HEK293 (cell line): ENCODE measurements at regions not wholly inside any gene's neighbourhood (a gene's known extent, or its start where the extent isn't known, plus 50 kb on each side); places are given as distances from the start of the nearest gene placed in this dataset.

Experiments
- CTCF ChIA-PET: fragments of 350-600 bp; formaldehyde crosslinking; extraction: SDS; loops from one replicate; lab custom pipeline; 2021; ENCODE audit warnings: antibody characterized with exemption; lab: Yijun Ruan, JAX
- POLR2A ChIA-PET: fragments of 300-600 bp; formaldehyde crosslinking; extraction: SDS; loops from one replicate; lab custom pipeline; 2020; ENCODE audit warnings: antibody characterized with exemption, inconsistent platforms; lab: Yijun Ruan, JAX
- H3K27ac ChIP-seq: fragments of 200-500 bp; sonication (Bioruptor generic); 2 replicates; pipeline ENCODE4 v1.5.1; 2014; ENCODE audit warnings: low read depth, low read length, control low read depth, inconsistent platforms; ENCODE audit errors: extremely low read depth
- H3K36me3 ChIP-seq, 2 experiments: fragments of 200-500 bp in 1 of 2; sonication (Bioruptor generic) in 1 of 2; 1 replicate in 1 of 2; 2 replicates in 1 of 2; pipeline ENCODE4 v1.5.1; 2014 to 2017; ENCODE audit warnings: inconsistent platforms in 2 of 2, low read length in 2 of 2; ENCODE audit not compliant: control insufficient read depth in 2 of 2, insufficient read depth in 1 of 2
- H3K4me1 ChIP-seq: fragments of 200-500 bp; sonication (Bioruptor generic); 2 replicates; pipeline ENCODE4 v1.5.1; 2014; ENCODE audit warnings: mild to moderate bottlenecking, low read length, inconsistent platforms; ENCODE audit not compliant: control insufficient read depth, insufficient read depth
- H3K4me3 ChIP-seq: 2 replicates; pipeline ENCODE4 v1.5.1; 2011; ENCODE audit warnings: low read depth, mild to moderate bottlenecking, control low read depth, low read length, moderate library complexity
- H3K9me3 ChIP-seq: fragments of 200-500 bp; sonication (Bioruptor generic); 2 replicates; pipeline ENCODE4 v1.5.1; 2014; ENCODE audit warnings: low read depth, low read length, inconsistent platforms; ENCODE audit not compliant: control insufficient read depth, insufficient read depth
- GLIS1 ChIP-seq: fragments of 450-650 bp; formaldehyde crosslinking; IDR thresholded peaks from 2 replicates; pipeline ENCODE4 v1.5.1; 2016; ENCODE audit warnings: missing biosample characterization, missing genetic modification characterization
- PRDM1 ChIP-seq: fragments of 450-650 bp; formaldehyde crosslinking; IDR thresholded peaks from 2 replicates; pipeline ENCODE4; 2016; ENCODE audit warnings: missing biosample characterization, missing genetic modification characterization
- SCRT2 ChIP-seq: fragments of 450-650 bp; formaldehyde crosslinking; IDR thresholded peaks from 2 replicates; pipeline ENCODE4 v1.5.1; 2016; ENCODE audit warnings: missing biosample characterization, missing genetic modification characterization
- YY2 ChIP-seq: fragments of 450-650 bp; formaldehyde crosslinking; IDR thresholded peaks from 2 replicates; pipeline ENCODE4 v1.5.1; 2016; ENCODE audit warnings: missing biosample characterization, missing genetic modification characterization
- ZNF2 ChIP-seq: fragments of 450-650 bp; formaldehyde crosslinking; IDR thresholded peaks from 2 replicates; pipeline ENCODE4 v1.5.1; 2016; ENCODE audit warnings: missing biosample characterization, missing genetic modification characterization
- ZNF266 ChIP-seq: fragments of 450-650 bp; formaldehyde crosslinking; IDR thresholded peaks from 2 replicates; pipeline ENCODE4 v1.5.1; 2016; ENCODE audit warnings: missing biosample characterization, missing genetic modification characterization, low read depth
- ZNF324 ChIP-seq: fragments of 450-650 bp; formaldehyde crosslinking; IDR thresholded peaks from 2 replicates; pipeline ENCODE4 v1.5.1; 2016; ENCODE audit warnings: missing biosample characterization, missing genetic modification characterization
- ZNF423 ChIP-seq: fragments of 450-650 bp; formaldehyde crosslinking; IDR thresholded peaks from 2 replicates; pipeline ENCODE4 v1.5.1; 2016; ENCODE audit warnings: missing biosample characterization, missing genetic modification characterization
- ZNF510 ChIP-seq: fragments of 450-650 bp; formaldehyde crosslinking; IDR thresholded peaks from 2 replicates; pipeline ENCODE4 v1.5.1; 2018; ENCODE audit warnings: mild to moderate bottlenecking, missing genetic modification characterization, missing biosample characterization; ENCODE audit not compliant: insufficient replicate concordance
- ZNF785 ChIP-seq: fragments of 450-650 bp; formaldehyde crosslinking; IDR thresholded peaks from 2 replicates; pipeline ENCODE4 v1.5.1; 2016; ENCODE audit warnings: missing biosample characterization, missing genetic modification characterization
- TF ChIP-seq, protein P1 (sequence below): fragments of 450-650 bp; formaldehyde crosslinking; IDR thresholded peaks from 2 replicates; pipeline ENCODE4 v1.5.1; 2016; ENCODE audit warnings: missing biosample characterization, missing genetic modification characterization, borderline replicate concordance
- TF ChIP-seq, protein P2 (sequence below): fragments of 450-650 bp; formaldehyde crosslinking; IDR thresholded peaks from 2 replicates; pipeline ENCODE4 v1.5.1; 2016; ENCODE audit warnings: missing biosample characterization, missing genetic modification characterization
- TF ChIP-seq, protein P3 (sequence below): fragments of 450-650 bp; formaldehyde crosslinking; IDR thresholded peaks from 2 replicates; pipeline ENCODE4 v1.5.1; 2016; ENCODE audit warnings: missing biosample characterization, missing genetic modification characterization, borderline replicate concordance
- TF ChIP-seq, protein P4 (sequence below): fragments of 450-650 bp; formaldehyde crosslinking; IDR thresholded peaks from 2 replicates; pipeline ENCODE4 v1.5.1; 2016; ENCODE audit warnings: missing biosample characterization, missing genetic modification characterization
- TF ChIP-seq, protein P5 (sequence below): fragments of 450-650 bp; formaldehyde crosslinking; IDR thresholded peaks from 2 replicates; pipeline ENCODE4 v1.5.1; 2016; ENCODE audit warnings: missing biosample characterization, missing genetic modification characterization
- TF ChIP-seq, protein P6 (sequence below): fragments of 450-650 bp; formaldehyde crosslinking; IDR thresholded peaks from 2 replicates; pipeline ENCODE4 v1.5.1; 2016; ENCODE audit warnings: missing biosample characterization, missing genetic modification characterization, borderline replicate concordance
- TF ChIP-seq, protein P7 (sequence below): fragments of 450-650 bp; formaldehyde crosslinking; IDR thresholded peaks from 2 replicates; pipeline ENCODE4 v1.5.1; 2016; ENCODE audit warnings: missing biosample characterization, missing genetic modification characterization

DNA sequence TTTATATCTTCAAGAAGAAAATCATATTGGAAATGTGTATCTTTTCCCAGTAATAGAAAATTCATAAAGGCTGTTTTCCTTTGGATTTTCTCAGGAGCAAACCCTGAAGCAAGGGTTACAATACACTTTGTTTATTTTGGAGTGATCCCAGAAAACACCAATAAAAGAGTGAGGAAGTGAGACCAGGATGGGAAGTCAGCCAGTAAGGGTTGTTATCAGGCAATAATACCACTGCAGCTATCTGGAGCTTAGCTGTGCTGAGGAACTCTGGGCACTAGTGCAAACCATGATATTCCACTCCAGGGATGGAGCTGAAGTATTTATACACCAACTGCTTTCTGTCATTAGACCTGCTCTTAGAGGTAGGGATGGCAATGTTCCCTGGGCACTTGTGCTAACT is 1002.3 kb downstream of the FLRT2 start (continued):
- TF ChIP-seq, protein P1, sequence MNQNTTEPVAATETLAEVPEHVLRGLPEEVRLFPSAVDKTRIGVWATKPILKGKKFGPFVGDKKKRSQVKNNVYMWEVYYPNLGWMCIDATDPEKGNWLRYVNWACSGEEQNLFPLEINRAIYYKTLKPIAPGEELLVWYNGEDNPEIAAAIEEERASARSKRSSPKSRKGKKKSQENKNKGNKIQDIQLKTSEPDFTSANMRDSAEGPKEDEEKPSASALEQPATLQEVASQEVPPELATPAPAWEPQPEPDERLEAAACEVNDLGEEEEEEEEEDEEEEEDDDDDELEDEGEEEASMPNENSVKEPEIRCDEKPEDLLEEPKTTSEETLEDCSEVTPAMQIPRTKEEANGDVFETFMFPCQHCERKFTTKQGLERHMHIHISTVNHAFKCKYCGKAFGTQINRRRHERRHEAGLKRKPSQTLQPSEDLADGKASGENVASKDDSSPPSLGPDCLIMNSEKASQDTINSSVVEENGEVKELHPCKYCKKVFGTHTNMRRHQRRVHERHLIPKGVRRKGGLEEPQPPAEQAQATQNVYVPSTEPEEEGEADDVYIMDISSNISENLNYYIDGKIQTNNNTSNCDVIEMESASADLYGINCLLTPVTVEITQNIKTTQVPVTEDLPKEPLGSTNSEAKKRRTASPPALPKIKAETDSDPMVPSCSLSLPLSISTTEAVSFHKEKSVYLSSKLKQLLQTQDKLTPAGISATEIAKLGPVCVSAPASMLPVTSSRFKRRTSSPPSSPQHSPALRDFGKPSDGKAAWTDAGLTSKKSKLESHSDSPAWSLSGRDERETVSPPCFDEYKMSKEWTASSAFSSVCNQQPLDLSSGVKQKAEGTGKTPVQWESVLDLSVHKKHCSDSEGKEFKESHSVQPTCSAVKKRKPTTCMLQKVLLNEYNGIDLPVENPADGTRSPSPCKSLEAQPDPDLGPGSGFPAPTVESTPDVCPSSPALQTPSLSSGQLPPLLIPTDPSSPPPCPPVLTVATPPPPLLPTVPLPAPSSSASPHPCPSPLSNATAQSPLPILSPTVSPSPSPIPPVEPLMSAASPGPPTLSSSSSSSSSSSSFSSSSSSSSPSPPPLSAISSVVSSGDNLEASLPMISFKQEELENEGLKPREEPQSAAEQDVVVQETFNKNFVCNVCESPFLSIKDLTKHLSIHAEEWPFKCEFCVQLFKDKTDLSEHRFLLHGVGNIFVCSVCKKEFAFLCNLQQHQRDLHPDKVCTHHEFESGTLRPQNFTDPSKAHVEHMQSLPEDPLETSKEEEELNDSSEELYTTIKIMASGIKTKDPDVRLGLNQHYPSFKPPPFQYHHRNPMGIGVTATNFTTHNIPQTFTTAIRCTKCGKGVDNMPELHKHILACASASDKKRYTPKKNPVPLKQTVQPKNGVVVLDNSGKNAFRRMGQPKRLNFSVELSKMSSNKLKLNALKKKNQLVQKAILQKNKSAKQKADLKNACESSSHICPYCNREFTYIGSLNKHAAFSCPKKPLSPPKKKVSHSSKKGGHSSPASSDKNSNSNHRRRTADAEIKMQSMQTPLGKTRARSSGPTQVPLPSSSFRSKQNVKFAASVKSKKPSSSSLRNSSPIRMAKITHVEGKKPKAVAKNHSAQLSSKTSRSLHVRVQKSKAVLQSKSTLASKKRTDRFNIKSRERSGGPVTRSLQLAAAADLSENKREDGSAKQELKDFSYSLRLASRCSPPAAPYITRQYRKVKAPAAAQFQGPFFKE (tag by site-specific recombination), result no peak
- TF ChIP-seq SCRT2 (tag by site-specific recombination) (no peak), ZNF2 (tag by site-specific recombination) (no peak), GLIS1 (tag by site-specific recombination) (no peak), ZNF423 (tag by site-specific recombination) (no peak), ZNF510 (no peak), ZNF785 (no peak)
- TF ChIP-seq, protein P2, sequence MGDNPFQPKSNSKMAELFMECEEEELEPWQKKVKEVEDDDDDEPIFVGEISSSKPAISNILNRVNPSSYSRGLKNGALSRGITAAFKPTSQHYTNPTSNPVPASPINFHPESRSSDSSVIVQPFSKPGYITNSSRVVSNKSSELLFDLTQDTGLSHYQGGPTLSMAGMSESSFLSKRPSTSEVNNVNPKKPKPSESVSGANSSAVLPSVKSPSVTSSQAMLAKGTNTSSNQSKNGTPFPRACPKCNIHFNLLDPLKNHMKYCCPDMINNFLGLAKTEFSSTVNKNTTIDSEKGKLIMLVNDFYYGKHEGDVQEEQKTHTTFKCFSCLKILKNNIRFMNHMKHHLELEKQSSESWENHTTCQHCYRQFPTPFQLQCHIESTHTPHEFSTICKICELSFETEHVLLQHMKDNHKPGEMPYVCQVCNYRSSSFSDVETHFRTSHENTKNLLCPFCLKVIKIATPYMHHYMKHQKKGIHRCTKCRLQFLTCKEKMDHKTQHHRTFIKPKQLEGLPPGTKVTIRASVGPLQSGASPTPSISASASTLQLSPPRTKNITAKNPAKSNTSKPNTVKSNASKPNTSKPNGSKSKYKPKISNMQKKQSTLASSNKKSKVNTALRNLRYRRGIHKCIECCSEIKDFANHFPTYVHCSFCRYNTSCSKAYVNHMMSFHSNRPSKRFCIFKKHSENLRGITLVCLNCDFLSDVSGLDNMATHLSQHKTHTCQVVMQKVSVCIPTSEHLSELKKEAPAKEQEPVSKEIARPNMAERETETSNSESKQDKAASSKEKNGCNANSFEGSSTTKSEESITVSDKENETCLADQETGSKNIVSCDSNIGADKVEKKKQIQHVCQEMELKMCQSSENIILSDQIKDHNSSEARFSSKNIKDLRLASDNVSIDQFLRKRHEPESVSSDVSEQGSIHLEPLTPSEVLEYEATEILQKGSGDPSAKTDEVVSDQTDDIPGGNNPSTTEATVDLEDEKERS (tag by site-specific recombination), result no peak
- TF ChIP-seq, protein P3, sequence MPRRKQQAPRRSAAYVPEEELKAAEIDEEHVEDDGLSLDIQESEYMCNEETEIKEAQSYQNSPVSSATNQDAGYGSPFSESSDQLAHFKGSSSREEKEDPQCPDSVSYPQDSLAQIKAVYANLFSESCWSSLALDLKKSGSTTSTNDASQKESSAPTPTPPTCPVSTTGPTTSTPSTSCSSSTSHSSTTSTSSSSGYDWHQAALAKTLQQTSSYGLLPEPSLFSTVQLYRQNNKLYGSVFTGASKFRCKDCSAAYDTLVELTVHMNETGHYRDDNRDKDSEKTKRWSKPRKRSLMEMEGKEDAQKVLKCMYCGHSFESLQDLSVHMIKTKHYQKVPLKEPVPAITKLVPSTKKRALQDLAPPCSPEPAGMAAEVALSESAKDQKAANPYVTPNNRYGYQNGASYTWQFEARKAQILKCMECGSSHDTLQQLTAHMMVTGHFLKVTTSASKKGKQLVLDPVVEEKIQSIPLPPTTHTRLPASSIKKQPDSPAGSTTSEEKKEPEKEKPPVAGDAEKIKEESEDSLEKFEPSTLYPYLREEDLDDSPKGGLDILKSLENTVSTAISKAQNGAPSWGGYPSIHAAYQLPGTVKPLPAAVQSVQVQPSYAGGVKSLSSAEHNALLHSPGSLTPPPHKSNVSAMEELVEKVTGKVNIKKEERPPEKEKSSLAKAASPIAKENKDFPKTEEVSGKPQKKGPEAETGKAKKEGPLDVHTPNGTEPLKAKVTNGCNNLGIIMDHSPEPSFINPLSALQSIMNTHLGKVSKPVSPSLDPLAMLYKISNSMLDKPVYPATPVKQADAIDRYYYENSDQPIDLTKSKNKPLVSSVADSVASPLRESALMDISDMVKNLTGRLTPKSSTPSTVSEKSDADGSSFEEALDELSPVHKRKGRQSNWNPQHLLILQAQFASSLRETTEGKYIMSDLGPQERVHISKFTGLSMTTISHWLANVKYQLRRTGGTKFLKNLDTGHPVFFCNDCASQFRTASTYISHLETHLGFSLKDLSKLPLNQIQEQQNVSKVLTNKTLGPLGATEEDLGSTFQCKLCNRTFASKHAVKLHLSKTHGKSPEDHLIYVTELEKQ (tag by site-specific recombination), result no peak
- TF ChIP-seq, protein P4, sequence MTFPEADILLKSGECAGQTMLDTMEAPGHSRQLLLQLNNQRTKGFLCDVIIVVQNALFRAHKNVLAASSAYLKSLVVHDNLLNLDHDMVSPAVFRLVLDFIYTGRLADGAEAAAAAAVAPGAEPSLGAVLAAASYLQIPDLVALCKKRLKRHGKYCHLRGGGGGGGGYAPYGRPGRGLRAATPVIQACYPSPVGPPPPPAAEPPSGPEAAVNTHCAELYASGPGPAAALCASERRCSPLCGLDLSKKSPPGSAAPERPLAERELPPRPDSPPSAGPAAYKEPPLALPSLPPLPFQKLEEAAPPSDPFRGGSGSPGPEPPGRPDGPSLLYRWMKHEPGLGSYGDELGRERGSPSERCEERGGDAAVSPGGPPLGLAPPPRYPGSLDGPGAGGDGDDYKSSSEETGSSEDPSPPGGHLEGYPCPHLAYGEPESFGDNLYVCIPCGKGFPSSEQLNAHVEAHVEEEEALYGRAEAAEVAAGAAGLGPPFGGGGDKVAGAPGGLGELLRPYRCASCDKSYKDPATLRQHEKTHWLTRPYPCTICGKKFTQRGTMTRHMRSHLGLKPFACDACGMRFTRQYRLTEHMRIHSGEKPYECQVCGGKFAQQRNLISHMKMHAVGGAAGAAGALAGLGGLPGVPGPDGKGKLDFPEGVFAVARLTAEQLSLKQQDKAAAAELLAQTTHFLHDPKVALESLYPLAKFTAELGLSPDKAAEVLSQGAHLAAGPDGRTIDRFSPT, result no peak

DNA sequence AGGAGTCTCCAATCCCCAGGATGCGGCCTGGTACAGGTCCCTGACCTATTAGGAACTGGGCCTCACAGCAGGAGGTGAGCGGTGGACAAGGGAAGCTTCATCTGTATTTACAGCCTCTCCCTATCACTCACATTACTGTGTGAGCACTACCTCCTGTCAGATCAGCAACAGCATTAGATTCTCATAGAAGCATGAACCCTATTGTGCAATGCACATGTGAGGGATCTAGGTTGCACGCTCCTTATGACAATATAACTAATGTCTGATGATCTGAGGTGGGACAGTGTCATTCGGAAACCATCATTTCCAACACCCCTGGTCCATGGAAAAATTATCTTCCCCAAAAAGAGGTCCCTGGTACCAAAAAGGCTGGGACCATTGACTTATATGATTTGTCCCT is 1000.5 kb downstream of the FLRT2 start:
- no peaks in the 10 kb centered on the region for H3K4me1 ChIP-seq
- CTCF ChIA-PET, result no interaction called here
- no peak for TF ChIP-seq PRDM1 (tag by site-specific recombination)
- TF ChIP-seq YY2 (tag by site-specific recombination), result no peak
- TF ChIP-seq ZNF324 (tag by site-specific recombination), result no peak
- TF ChIP-seq, protein P5, sequence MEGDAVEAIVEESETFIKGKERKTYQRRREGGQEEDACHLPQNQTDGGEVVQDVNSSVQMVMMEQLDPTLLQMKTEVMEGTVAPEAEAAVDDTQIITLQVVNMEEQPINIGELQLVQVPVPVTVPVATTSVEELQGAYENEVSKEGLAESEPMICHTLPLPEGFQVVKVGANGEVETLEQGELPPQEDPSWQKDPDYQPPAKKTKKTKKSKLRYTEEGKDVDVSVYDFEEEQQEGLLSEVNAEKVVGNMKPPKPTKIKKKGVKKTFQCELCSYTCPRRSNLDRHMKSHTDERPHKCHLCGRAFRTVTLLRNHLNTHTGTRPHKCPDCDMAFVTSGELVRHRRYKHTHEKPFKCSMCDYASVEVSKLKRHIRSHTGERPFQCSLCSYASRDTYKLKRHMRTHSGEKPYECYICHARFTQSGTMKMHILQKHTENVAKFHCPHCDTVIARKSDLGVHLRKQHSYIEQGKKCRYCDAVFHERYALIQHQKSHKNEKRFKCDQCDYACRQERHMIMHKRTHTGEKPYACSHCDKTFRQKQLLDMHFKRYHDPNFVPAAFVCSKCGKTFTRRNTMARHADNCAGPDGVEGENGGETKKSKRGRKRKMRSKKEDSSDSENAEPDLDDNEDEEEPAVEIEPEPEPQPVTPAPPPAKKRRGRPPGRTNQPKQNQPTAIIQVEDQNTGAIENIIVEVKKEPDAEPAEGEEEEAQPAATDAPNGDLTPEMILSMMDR, result no peak
- no peak for TF ChIP-seq ZNF266 (tag by site-specific recombination)
- TF ChIP-seq, protein P6, sequence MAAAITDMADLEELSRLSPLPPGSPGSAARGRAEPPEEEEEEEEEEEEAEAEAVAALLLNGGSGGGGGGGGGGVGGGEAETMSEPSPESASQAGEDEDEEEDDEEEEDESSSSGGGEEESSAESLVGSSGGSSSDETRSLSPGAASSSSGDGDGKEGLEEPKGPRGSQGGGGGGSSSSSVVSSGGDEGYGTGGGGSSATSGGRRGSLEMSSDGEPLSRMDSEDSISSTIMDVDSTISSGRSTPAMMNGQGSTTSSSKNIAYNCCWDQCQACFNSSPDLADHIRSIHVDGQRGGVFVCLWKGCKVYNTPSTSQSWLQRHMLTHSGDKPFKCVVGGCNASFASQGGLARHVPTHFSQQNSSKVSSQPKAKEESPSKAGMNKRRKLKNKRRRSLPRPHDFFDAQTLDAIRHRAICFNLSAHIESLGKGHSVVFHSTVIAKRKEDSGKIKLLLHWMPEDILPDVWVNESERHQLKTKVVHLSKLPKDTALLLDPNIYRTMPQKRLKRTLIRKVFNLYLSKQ (tag by site-specific recombination), result no peak
- no peak for TF ChIP-seq ZNF510
- TF ChIP-seq, protein P7, sequence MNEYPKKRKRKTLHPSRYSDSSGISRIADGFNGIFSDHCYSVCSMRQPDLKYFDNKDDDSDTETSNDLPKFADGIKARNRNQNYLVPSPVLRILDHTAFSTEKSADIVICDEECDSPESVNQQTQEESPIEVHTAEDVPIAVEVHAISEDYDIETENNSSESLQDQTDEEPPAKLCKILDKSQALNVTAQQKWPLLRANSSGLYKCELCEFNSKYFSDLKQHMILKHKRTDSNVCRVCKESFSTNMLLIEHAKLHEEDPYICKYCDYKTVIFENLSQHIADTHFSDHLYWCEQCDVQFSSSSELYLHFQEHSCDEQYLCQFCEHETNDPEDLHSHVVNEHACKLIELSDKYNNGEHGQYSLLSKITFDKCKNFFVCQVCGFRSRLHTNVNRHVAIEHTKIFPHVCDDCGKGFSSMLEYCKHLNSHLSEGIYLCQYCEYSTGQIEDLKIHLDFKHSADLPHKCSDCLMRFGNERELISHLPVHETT (tag by site-specific recombination), result no peak

More for the DNA sequence above, 1000.5 kb downstream of the FLRT2 start:
- H3K36me3 ChIP-seq, result no peaks in the 10 kb centered on the region
- no peak overlapping the region for H3K4me3 ChIP-seq
- no peak overlapping the region for H3K27ac ChIP-seq
- POLR2A ChIA-PET, result no interaction called here
- no peaks in the 10 kb centered on the region for H3K9me3 ChIP-seq
